Mucosa of descending colon (tissue), 3 donors: ENCODE measurements at regions not wholly inside any gene's neighbourhood (a gene's known extent, or its start where the extent isn't known, plus 50 kb on each side); places are given as distances from the start of the nearest gene placed in this dataset.

Experiments
- ATAC-seq: fragments of 200-7000 bp; cut with Tn5 transposase; one replicate; pipeline ENCODE4 v1.9.1; 2020; ENCODE audit warnings: mild to moderate bottlenecking, moderate library complexity
- DNase-seq, 3 donors: peaks; one replicate each; pipeline ENCODE4 v3.0.0-alpha.2; 2020
- H3K36me3 ChIP-seq: fragments of 200-600 bp; one replicate; pipeline ENCODE4 v1.8.0; 2021; ENCODE audit warnings: low read depth, mild to moderate bottlenecking
- H3K4me1 ChIP-seq: fragments of 200-600 bp; one replicate; pipeline ENCODE4 v1.8.0; 2021; ENCODE audit warnings: low read depth, mild to moderate bottlenecking
- H3K4me3 ChIP-seq: fragments of 200-600 bp; one replicate; pipeline ENCODE4 v1.8.0; 2021; ENCODE audit warnings: mild to moderate bottlenecking
- H3K9me3 ChIP-seq: fragments of 200-600 bp; one replicate; pipeline ENCODE4 v1.8.0; 2021; ENCODE audit warnings: mild to moderate bottlenecking
- CTCF ChIP-seq: fragments of 200-600 bp; IDR thresholded peaks from one replicate; pipeline ENCODE4 v1.8.0; 2022; ENCODE audit warnings: antibody characterized with exemption, mild to moderate bottlenecking
- intact Hi-C, 2 donors: fragments of 100-400 bp; cut with DNase I in 1 of 2; cut with micrococcal nuclease in 1 of 2; formaldehyde crosslinking; loops; one replicate each; pipeline versions ENCODE4 v1.11.0 to v1.11.1; 2022; cut with DNase I, micrococcal nuclease
- donor health status: DM: no; HTN: no; CAD: no; lungs with moderate emphysema.
- donor health status: DM: no; HTN: no; CAD: no.
- donor health status: DM: no; HTN: yes; CAD: no.

GRCh38 chr1:81128079-81128478 lies 672.7 kb upstream of the ADGRL2 start:
- Histone ChIP-seq H3K4me1 (no peaks in the 10 kb centered on the region), H3K4me3 (no peak overlapping the region), H3K9me3 (no peaks in the 10 kb centered on the region), H3K36me3 (no peaks in the 10 kb centered on the region)
- DNase-seq (no peak), ATAC-seq (no peak)
- intact Hi-C loops, result no loop called here
- no peak for TF ChIP-seq CTCF

GRCh38 chr1:81126989-81127581 lies 673.6 kb upstream of the ADGRL2 start:
- Histone ChIP-seq H3K9me3 (no peaks in the 10 kb centered on the region), H3K36me3 (no peaks in the 10 kb centered on the region), H3K4me3 (no peak overlapping the region), H3K4me1 (no peaks in the 10 kb centered on the region)
- intact Hi-C loops, result no loop called here
- TF ChIP-seq CTCF, result no peak
- DNase-seq, result no peak
- no peak for ATAC-seq

GRCh38 chr1:81125672-81126071 lies 675.1 kb upstream of the ADGRL2 start:
- Histone ChIP-seq H3K4me3 (no peak overlapping the region), H3K4me1 (no peaks in the 10 kb centered on the region), H3K9me3 (no peaks in the 10 kb centered on the region), H3K36me3 (no peaks in the 10 kb centered on the region)
- ATAC-seq, result no peak
- intact Hi-C loops, result no loop called here
- no peak for TF ChIP-seq CTCF
- DNase-seq, result no peak

- no peak for TF ChIP-seq CTCF
- Histone ChIP-seq H3K4me3 (no peak overlapping the region), H3K36me3 (no peaks in the 10 kb centered on the region), H3K4me1 (no peaks in the 10 kb centered on the region), H3K9me3 (no peaks in the 10 kb centered on the region)
- no peak for ATAC-seq
- intact Hi-C loops, result no loop called here
- no peak for DNase-seq
Observed at GRCh38 chr1:81121306-81121705, 679.4 kb upstream of the ADGRL2 start.

- Histone ChIP-seq H3K36me3 (no peaks in the 10 kb centered on the region), H3K4me3 (no peak overlapping the region), H3K4me1 (no peaks in the 10 kb centered on the region), H3K9me3 (no peaks in the 10 kb centered on the region)
- TF ChIP-seq CTCF, result no peak
- intact Hi-C loops, result no loop called here
- no peak for ATAC-seq
- DNase-seq, result no peak
Observed at GRCh38 chr1:81119319-81119718, 681.4 kb upstream of the ADGRL2 start.

GRCh38 chr1:81118550-81118949 lies 682.2 kb upstream of the ADGRL2 start:
- DNase-seq (no peak), ATAC-seq (no peak)
- Histone ChIP-seq H3K9me3 (no peaks in the 10 kb centered on the region), H3K4me3 (no peak overlapping the region), H3K4me1 (no peaks in the 10 kb centered on the region), H3K36me3 (no peaks in the 10 kb centered on the region)
- no peak for TF ChIP-seq CTCF
- intact Hi-C loops, result no loop called here
